GM23338 (cell line): ENCODE measurements at regions not wholly inside any gene's neighbourhood (a gene's known extent, or its start where the extent isn't known, plus 50 kb on each side); places are given as distances from the start of the nearest gene placed in this dataset.

Experiments used
- ATAC-seq: fragments of 200-7000 bp; cut with Tn5 transposase; 3 replicates; pipeline ENCODE4 v1.9.1; 2020
- DNase-seq: peaks from one replicate; pipeline ENCODE4 v3.0.0-alpha.2; 2015; ENCODE audit warnings: low spot score
- H2AFZ ChIP-seq: fragments of 200-600 bp; sonication (generic); 2 replicates; pipeline ENCODE4 v1.8.0; 2016; ENCODE audit warnings: antibody characterized with exemption, mild to moderate bottlenecking, moderate library complexity
- H3F3A ChIP-seq: fragments of 200-600 bp; sonication (generic); replicated peaks from 2 replicates; pipeline ENCODE4 v1.8.0; 2017; ENCODE audit warnings: antibody characterized with exemption, mixed run types, low read depth
- H3K27ac ChIP-seq: fragments of 200-600 bp; sonication (generic); 2 replicates; pipeline ENCODE4 v1.6.1; 2016; ENCODE audit warnings: low read depth
- H3K27me3 ChIP-seq: fragments of 200-600 bp; sonication (generic); 2 replicates; pipeline ENCODE4 v1.8.0; 2016; ENCODE audit warnings: mild to moderate bottlenecking, mixed run types, moderate library complexity; ENCODE audit not compliant: insufficient read depth
- H3K36me3 ChIP-seq: fragments of 200-600 bp; sonication (generic); 2 replicates; pipeline ENCODE4 v1.8.0; 2016; ENCODE audit warnings: mild to moderate bottlenecking; ENCODE audit not compliant: insufficient read depth
- H3K4me1 ChIP-seq: fragments of 200-600 bp; sonication (generic); 2 replicates; pipeline ENCODE4 v1.8.0; 2016; ENCODE audit warnings: mild to moderate bottlenecking, moderate library complexity; ENCODE audit not compliant: insufficient read depth
- H3K4me2 ChIP-seq: fragments of 200-600 bp; sonication (generic); 2 replicates; pipeline ENCODE4 v1.7.1; 2017; ENCODE audit warnings: mixed run types
- H3K4me3 ChIP-seq: fragments of 200-600 bp; sonication (generic); 2 replicates; pipeline ENCODE4 v1.6.1; 2016; ENCODE audit warnings: mixed run types
- H3K79me2 ChIP-seq: fragments of 200-600 bp; sonication (generic); replicated peaks from 2 replicates; pipeline ENCODE4 v1.8.0; 2017; ENCODE audit warnings: mild to moderate bottlenecking; ENCODE audit not compliant: insufficient read depth
- H3K9me2 ChIP-seq: fragments of 200-600 bp; sonication (generic); 2 replicates; pipeline ENCODE4 v1.8.0; 2017; ENCODE audit not compliant: insufficient read depth
- H4K20me1 ChIP-seq: fragments of 200-600 bp; sonication (generic); replicated peaks from 2 replicates; pipeline ENCODE4 v1.8.0; 2017; ENCODE audit warnings: mild to moderate bottlenecking; ENCODE audit not compliant: insufficient read depth
- H3K27ac Mint-ChIP-seq: 2 replicates; pipeline ENCODE4 v1.8.0; 2020; ENCODE audit warnings: inconsistent platforms, mild to moderate bottlenecking, moderate library complexity, mixed read lengths
- H3K27me3 Mint-ChIP-seq: 3 replicates; pipeline ENCODE4 v1.8.0; 2022; ENCODE audit warnings: low read depth, mild to moderate bottlenecking, moderate library complexity, mixed read lengths, inconsistent platforms; ENCODE audit not compliant: insufficient read depth, poor library complexity
- H3K36me3 Mint-ChIP-seq: 3 replicates; pipeline ENCODE4 v1.8.0; 2021; ENCODE audit warnings: low read depth, mild to moderate bottlenecking, inconsistent platforms, moderate library complexity, mixed read lengths
- H3K4me1 Mint-ChIP-seq: 3 replicates; pipeline ENCODE4 v1.8.0; 2020; ENCODE audit warnings: mild to moderate bottlenecking, inconsistent platforms, mixed read lengths
- H3K4me3 Mint-ChIP-seq: 3 replicates; pipeline ENCODE4 v1.8.0; 2021; ENCODE audit warnings: moderate library complexity, mild to moderate bottlenecking, inconsistent platforms, mixed read lengths
- H3K9me3 Mint-ChIP-seq: 3 replicates; pipeline ENCODE4 v1.8.0; 2020; ENCODE audit warnings: moderate library complexity, mild to moderate bottlenecking, inconsistent platforms, mixed read lengths
- CREB1 ChIP-seq: fragments of 250-450 bp; sonication (Bioruptor Pico); IDR thresholded peaks from 2 replicates; pipeline ENCODE4 v1.5.0; 2020; ENCODE audit warnings: low read depth, mild to moderate bottlenecking, moderate library complexity
- EZH2 ChIP-seq: fragments of 200-600 bp; sonication (generic); IDR thresholded peaks from one replicate; pipeline ENCODE4 v1.8.0; 2017; ENCODE audit warnings: antibody characterized with exemption, mild to moderate bottlenecking, low read depth; ENCODE audit not compliant: unreplicated experiment
- EZH2phosphoT487 ChIP-seq: fragments of 200-600 bp; sonication (generic); IDR thresholded peaks from one replicate; pipeline ENCODE4 v1.8.1; 2018; ENCODE audit warnings: antibody characterized with exemption; ENCODE audit not compliant: unreplicated experiment
- JUNB ChIP-seq: IDR thresholded peaks from one replicate; pipeline ENCODE4 v1.6.1; 2016; ENCODE audit warnings: antibody characterized with exemption; ENCODE audit not compliant: unreplicated experiment
- NANOG ChIP-seq: IDR thresholded peaks from 2 replicates; pipeline ENCODE4 v1.6.1; 2016; ENCODE audit warnings: antibody characterized with exemption, borderline replicate concordance
- POLR2AphosphoS5 ChIP-seq: IDR thresholded peaks from 2 replicates; pipeline ENCODE4 v1.6.1; 2016; ENCODE audit warnings: antibody characterized with exemption, low read depth
- STAT1 ChIP-seq: IDR thresholded peaks from one replicate; pipeline ENCODE4 v1.6.1; 2016; ENCODE audit warnings: antibody characterized with exemption; ENCODE audit not compliant: unreplicated experiment
- ZNF331 ChIP-seq: fragments of 250-450 bp; sonication (Bioruptor Pico); IDR thresholded peaks from 2 replicates; pipeline ENCODE4 v1.5.0; 2020; ENCODE audit warnings: low read depth, mild to moderate bottlenecking, moderate library complexity
- ZNF462 ChIP-seq: fragments of 250-450 bp; sonication (Bioruptor Pico); IDR thresholded peaks from 2 replicates; pipeline ENCODE4 v1.5.0; 2020; ENCODE audit warnings: mild to moderate bottlenecking, moderate library complexity
- TF ChIP-seq, protein P1 (sequence below): IDR thresholded peaks from one replicate; pipeline ENCODE4 v1.6.1; 2018; ENCODE audit warnings: antibody characterized with exemption; ENCODE audit not compliant: unreplicated experiment

DNA sequence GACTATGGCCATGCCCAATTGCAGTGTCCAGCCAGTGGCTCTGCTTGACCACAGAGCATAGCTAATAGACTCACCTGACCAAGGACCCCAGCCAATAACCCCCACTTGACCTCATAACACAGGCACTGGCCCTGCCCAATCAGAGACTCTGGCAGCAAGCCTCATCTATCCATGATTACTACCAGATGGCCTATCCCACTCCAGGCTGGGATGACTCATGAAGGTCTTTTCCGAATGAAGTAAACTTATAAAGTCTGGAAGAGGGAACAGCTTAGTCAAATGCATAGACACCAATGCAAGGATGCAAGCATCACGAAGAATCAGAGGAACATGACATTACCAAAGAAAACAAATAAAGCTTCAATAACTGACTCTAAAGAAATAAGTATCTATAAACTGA is 141.4 kb downstream of the TMEM168 start:
- Histone ChIP-seq H3F3A (no peaks in the 10 kb centered on the region), H3K4me2 (no peak overlapping the region), H3K27me3 (no peaks in the 10 kb centered on the region), H3K79me2 (no peaks in the 10 kb centered on the region), H3K4me3 (no peak overlapping the region), H4K20me1 (no peaks in the 10 kb centered on the region), H3K9me2 (peaks cover 8% of the 10 kb centered on the region; the same call in 1 of the 2 replicates), H3K36me3 (no peaks in the 10 kb centered on the region), H2AFZ (no peak overlapping the region), H3K4me1 (no peaks in the 10 kb centered on the region), H3K27ac (no peak overlapping the region)
- ATAC-seq: no peak
- peaks cover 5% of the 10 kb centered on the region; the same call in 2 of the 3 replicates for H3K9me3 Mint-ChIP-seq
- H3K4me3 Mint-ChIP-seq: no peak overlapping the region
- DNase-seq: no peak
- TF ChIP-seq ZNF462: no peak
- no peak for TF ChIP-seq NANOG
- no peak for TF ChIP-seq JUNB
- TF ChIP-seq CREB1: no peak
- no peak for TF ChIP-seq EZH2
- TF ChIP-seq ZNF331: no peak
- H3K27ac Mint-ChIP-seq: no peak overlapping the region
- H3K4me1 Mint-ChIP-seq: peaks cover 8% of the 10 kb centered on the region; the same call in 1 of the 3 replicates
- H3K36me3 Mint-ChIP-seq: no peaks in the 10 kb centered on the region; the same call in 2 of the 3 replicates
- H3K27me3 Mint-ChIP-seq: no peaks in the 10 kb centered on the region

- Histone ChIP-seq H3K4me2 (no peak overlapping the region), H3K4me3 (no peak overlapping the region), H2AFZ (no peak overlapping the region), H4K20me1 (no peaks in the 10 kb centered on the region), H3K4me1 (no peaks in the 10 kb centered on the region), H3K27me3 (no peaks in the 10 kb centered on the region), H3K9me2 (peaks cover 8% of the 10 kb centered on the region; the same call in 1 of the 2 replicates), H3K79me2 (no peaks in the 10 kb centered on the region), H3K36me3 (no peaks in the 10 kb centered on the region), H3K27ac (no peak overlapping the region), H3F3A (no peaks in the 10 kb centered on the region)
- no peaks in the 10 kb centered on the region for H3K27me3 Mint-ChIP-seq
- H3K4me1 Mint-ChIP-seq: peaks cover 8% of the 10 kb centered on the region; the same call in 1 of the 3 replicates
- H3K9me3 Mint-ChIP-seq: peaks cover 5% of the 10 kb centered on the region; the same call in 2 of the 3 replicates
- no peak for ATAC-seq
- DNase-seq: no peak
- no peak overlapping the region for H3K4me3 Mint-ChIP-seq
- H3K36me3 Mint-ChIP-seq: no peaks in the 10 kb centered on the region; the same call in 2 of the 3 replicates
- no peak overlapping the region for H3K27ac Mint-ChIP-seq
- TF ChIP-seq POLR2AphosphoS5 (no peak), ZNF331 (no peak), JUNB (no peak), CREB1 (no peak), STAT1 (no peak), EZH2phosphoT487 (no peak)
- TF ChIP-seq, protein P1, sequence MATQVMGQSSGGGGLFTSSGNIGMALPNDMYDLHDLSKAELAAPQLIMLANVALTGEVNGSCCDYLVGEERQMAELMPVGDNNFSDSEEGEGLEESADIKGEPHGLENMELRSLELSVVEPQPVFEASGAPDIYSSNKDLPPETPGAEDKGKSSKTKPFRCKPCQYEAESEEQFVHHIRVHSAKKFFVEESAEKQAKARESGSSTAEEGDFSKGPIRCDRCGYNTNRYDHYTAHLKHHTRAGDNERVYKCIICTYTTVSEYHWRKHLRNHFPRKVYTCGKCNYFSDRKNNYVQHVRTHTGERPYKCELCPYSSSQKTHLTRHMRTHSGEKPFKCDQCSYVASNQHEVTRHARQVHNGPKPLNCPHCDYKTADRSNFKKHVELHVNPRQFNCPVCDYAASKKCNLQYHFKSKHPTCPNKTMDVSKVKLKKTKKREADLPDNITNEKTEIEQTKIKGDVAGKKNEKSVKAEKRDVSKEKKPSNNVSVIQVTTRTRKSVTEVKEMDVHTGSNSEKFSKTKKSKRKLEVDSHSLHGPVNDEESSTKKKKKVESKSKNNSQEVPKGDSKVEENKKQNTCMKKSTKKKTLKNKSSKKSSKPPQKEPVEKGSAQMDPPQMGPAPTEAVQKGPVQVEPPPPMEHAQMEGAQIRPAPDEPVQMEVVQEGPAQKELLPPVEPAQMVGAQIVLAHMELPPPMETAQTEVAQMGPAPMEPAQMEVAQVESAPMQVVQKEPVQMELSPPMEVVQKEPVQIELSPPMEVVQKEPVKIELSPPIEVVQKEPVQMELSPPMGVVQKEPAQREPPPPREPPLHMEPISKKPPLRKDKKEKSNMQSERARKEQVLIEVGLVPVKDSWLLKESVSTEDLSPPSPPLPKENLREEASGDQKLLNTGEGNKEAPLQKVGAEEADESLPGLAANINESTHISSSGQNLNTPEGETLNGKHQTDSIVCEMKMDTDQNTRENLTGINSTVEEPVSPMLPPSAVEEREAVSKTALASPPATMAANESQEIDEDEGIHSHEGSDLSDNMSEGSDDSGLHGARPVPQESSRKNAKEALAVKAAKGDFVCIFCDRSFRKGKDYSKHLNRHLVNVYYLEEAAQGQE: no peak
Measured at GRCh38 chr7:112649560-112649959, 140.6 kb downstream of the TMEM168 start.
